Natural killer cell (primary cell): ENCODE measurements at regions not wholly inside any gene's neighbourhood (a gene's known extent, or its start where the extent isn't known, plus 50 kb on each side); places are given as distances from the start of the nearest gene placed in this dataset.

Experiments used
- ATAC-seq, 3 donors: fragments of 150-1000 bp in 2 of 3; fragments of 200-7000 bp in 1 of 3; cut with Tn5 transposase; 1 replicate in 1 of 3; 2 replicates in 2 of 3; pipeline ENCODE4 v1.10.0; 2021; ENCODE audit warnings: mild to moderate bottlenecking in 2 of 3, moderate library complexity in 2 of 3
- DNase-seq, 2 donors: peaks; one replicate each; pipeline versions ENCODE4 v3.0.0 to v3.0.0-alpha.2; 2013 to 2021; ENCODE audit warnings: mixed read lengths in 1 of 2
- H3K27ac ChIP-seq: one replicate; pipeline ENCODE4 v1.5.1; 2013; ENCODE audit warnings: mild to moderate bottlenecking, low read length
- H3K27me3 ChIP-seq: one replicate; pipeline ENCODE4 v1.6.1; 2013; ENCODE audit warnings: low read length; ENCODE audit not compliant: control insufficient read depth, insufficient read depth
- H3K36me3 ChIP-seq: one replicate; pipeline ENCODE4 v1.6.1; 2013; ENCODE audit warnings: low read length; ENCODE audit not compliant: control insufficient read depth, insufficient read depth
- H3K4me1 ChIP-seq: one replicate; pipeline ENCODE4 v1.6.1; 2013; ENCODE audit warnings: low read length; ENCODE audit not compliant: control insufficient read depth, insufficient read depth
- H3K4me3 ChIP-seq: one replicate; pipeline ENCODE4 v1.5.1; 2013; ENCODE audit warnings: low read length
- H3K9me3 ChIP-seq: one replicate; pipeline ENCODE4 v1.6.1; 2013; ENCODE audit warnings: low read length; ENCODE audit not compliant: control insufficient read depth, insufficient read depth
- H3K27ac Mint-ChIP-seq, 2 donors: one replicate each; pipeline ENCODE4 v1.8.0; 2022; ENCODE audit warnings: mild to moderate bottlenecking in 2 of 2, mixed read lengths in 2 of 2, moderate library complexity in 1 of 2
- H3K27me3 Mint-ChIP-seq, 2 donors: one replicate each; pipeline ENCODE4 v1.8.0; 2022; ENCODE audit warnings: low read depth in 2 of 2, mixed read lengths in 2 of 2
- H3K36me3 Mint-ChIP-seq: one replicate; pipeline ENCODE4 v1.8.0; 2022; ENCODE audit warnings: mixed read lengths
- H3K4me1 Mint-ChIP-seq, 2 donors: one replicate each; pipeline ENCODE4 v1.8.0; 2022; ENCODE audit warnings: mixed read lengths in 2 of 2
- H3K4me3 Mint-ChIP-seq: one replicate; pipeline ENCODE4 v1.8.0; 2022; ENCODE audit warnings: mild to moderate bottlenecking, moderate library complexity, mixed read lengths
- H3K9me3 Mint-ChIP-seq, 2 donors: one replicate each; pipeline ENCODE4 v1.8.0; 2022; ENCODE audit warnings: mixed read lengths in 2 of 2
- CTCF ChIP-seq: fragments of 200-600 bp; IDR thresholded peaks from one replicate; pipeline ENCODE4 v1.8.0; 2022; ENCODE audit warnings: antibody characterized with exemption
- WGBS: methylation state at CpG from one replicate; pipeline ENCODE4 v1.1.7; 2013; ENCODE audit warnings: missing lambda C conversion rate; ENCODE audit not compliant: insufficient coverage; 5-methylcytosine and 5-hydroxymethylcytosine counted together
- intact Hi-C: fragments of 100-400 bp; cut with micrococcal nuclease; formaldehyde crosslinking; loops from one replicate; pipeline ENCODE4 v1.14.2; 2022

GRCh38 chr20:10770753-10771152, 97.0 kb upstream of the JAG1 start:
- no peak for TF ChIP-seq CTCF
- H3K27ac ChIP-seq: no peak overlapping the region
- H3K4me1 ChIP-seq: no peaks in the 10 kb centered on the region
- peaks cover 2 to 20% of the 10 kb centered on the region in 2 donors for H3K27me3 Mint-ChIP-seq
- H3K9me3 ChIP-seq: no peaks in the 10 kb centered on the region
- no peak overlapping the region for H3K4me3 Mint-ChIP-seq
- ATAC-seq: no peak
- no peaks in the 10 kb centered on the region for H3K4me1 Mint-ChIP-seq
- peaks cover 3% of the 10 kb centered on the region for H3K27me3 ChIP-seq
- no peak overlapping the region for H3K4me3 ChIP-seq
- no peak for DNase-seq
- H3K27ac Mint-ChIP-seq: no peak overlapping the region
- H3K36me3 ChIP-seq: no peaks in the 10 kb centered on the region
- no peaks in the 10 kb centered on the region for H3K36me3 Mint-ChIP-seq
- intact Hi-C loops: no loop called here
- H3K9me3 Mint-ChIP-seq: no peaks in the 10 kb centered on the region
- 93% methylated on average over 2 of the region's 3 CpGs for WGBS

- H3K4me3 Mint-ChIP-seq: no peak overlapping the region
- WGBS: 100% methylated on average over 1 of the region's 1 CpG
Observed at GRCh38 chr20:10771435-10772140, 97.8 kb upstream of the JAG1 start.

GRCh38 chr20:10774357-10774943, 100.7 kb upstream of the JAG1 start:
- intact Hi-C loops: no loop called here
- Mint-ChIP-seq H3K36me3 (no peaks in the 10 kb centered on the region), H3K27ac (no peak overlapping the region), H3K4me1 (no peaks in the 10 kb centered on the region), H3K9me3 (no peaks in the 10 kb centered on the region), H3K27me3 (peaks cover 8 to 22% of the 10 kb centered on the region in 2 donors), H3K4me3 (no peak overlapping the region)
- 92% methylated on average over 1 of the region's 1 CpG for WGBS
- TF ChIP-seq CTCF: no peak
- Histone ChIP-seq H3K27ac (no peak overlapping the region), H3K4me3 (no peak overlapping the region), H3K9me3 (no peaks in the 10 kb centered on the region), H3K4me1 (no peaks in the 10 kb centered on the region), H3K36me3 (no peaks in the 10 kb centered on the region), H3K27me3 (peaks cover 3% of the 10 kb centered on the region)
- no peak for DNase-seq
- ATAC-seq: no peak

More at GRCh38 chr20:10771435-10772140, 97.8 kb upstream of the JAG1 start:
- H3K27ac Mint-ChIP-seq: no peak overlapping the region
- no peaks in the 10 kb centered on the region for H3K4me1 Mint-ChIP-seq
- no peaks in the 10 kb centered on the region for H3K9me3 ChIP-seq
- H3K27me3 Mint-ChIP-seq: peaks cover 2 to 22% of the 10 kb centered on the region in 2 donors
- no peaks in the 10 kb centered on the region for H3K36me3 Mint-ChIP-seq
- no peaks in the 10 kb centered on the region for H3K36me3 ChIP-seq
- no peak for TF ChIP-seq CTCF
- DNase-seq (no peak), ATAC-seq (no peak)
- H3K4me3 ChIP-seq: no peak overlapping the region
- H3K9me3 Mint-ChIP-seq: no peaks in the 10 kb centered on the region
- intact Hi-C loops: no loop called here
- H3K27me3 ChIP-seq: peaks cover 3% of the 10 kb centered on the region
- no peak overlapping the region for H3K27ac ChIP-seq
- no peaks in the 10 kb centered on the region for H3K4me1 ChIP-seq
